ENCODE measurements at regions not wholly inside any gene's neighbourhood (a gene's known extent, or its start where the extent isn't known, plus 50 kb on each side); places are given as distances from the start of the nearest gene placed in this dataset.

DNA sequence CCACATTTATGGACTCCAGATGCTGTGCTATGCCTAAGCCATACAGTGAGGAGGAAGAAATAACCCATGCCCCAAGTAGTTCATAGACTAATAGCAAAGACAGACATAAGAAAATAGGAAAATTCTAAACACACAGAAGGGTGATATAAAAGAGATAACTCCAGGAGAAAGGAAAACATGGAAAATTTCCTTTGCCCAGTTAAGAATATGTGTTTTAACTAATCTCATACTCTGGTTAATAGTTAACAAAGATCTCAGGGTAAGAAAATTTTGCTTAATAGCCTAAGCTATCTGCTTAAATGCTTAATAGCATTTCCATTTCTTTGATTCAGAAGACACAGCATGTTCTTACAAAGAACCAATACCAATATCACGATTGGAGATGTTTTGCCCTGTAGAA lies 358.0 kb downstream of the MSX2 start:
- TF ChIP-seq POLR2A (IDR thresholded peaks at IDR 0.05; ENCODE audit: low read depth, low read length) (no peak), POLR2AphosphoS5 (IDR thresholded peaks at IDR 0.05; ENCODE audit: low read depth, low read length) (no peak)
